HG03139 (cell line): ENCODE measurements at regions not wholly inside any gene's neighbourhood (a gene's known extent, or its start where the extent isn't known, plus 50 kb on each side); places are given as distances from the start of the nearest gene placed in this dataset.
"Not testable (repeated sequence)": the region's sequence is repeated elsewhere in the genome, so short reads cannot be mapped to it uniquely, and the experiment has no call there.

Experiments used
- ATAC-seq: cut with Tn5 transposase; IDR thresholded peaks from one replicate; pipeline ENCODE4 v1.9.1; 2021; ENCODE audit not compliant: unreplicated experiment

- not testable (repeated sequence) for ATAC-seq
Observed at GRCh38 chr1:120465900-120466299, 51.1 kb downstream of the NBPF8 start.

- ATAC-seq, result not testable (repeated sequence)
Observed at GRCh38 chr1:120477663-120478062, 62.8 kb downstream of the NBPF8 start.

GRCh38 chr1:120478400-120478799 lies 63.6 kb downstream of the NBPF8 start:
- not testable (repeated sequence) for ATAC-seq

GRCh38 chr1:120487542-120487941 lies 72.7 kb downstream of the NBPF8 start:
- not testable (repeated sequence) for ATAC-seq

GRCh38 chr1:120489217-120489616 lies 74.4 kb downstream of the NBPF8 start:
- ATAC-seq, result not testable (repeated sequence)

- ATAC-seq, result not testable (repeated sequence)
Observed at GRCh38 chr1:120497145-120497544, 82.3 kb downstream of the NBPF8 start.

GRCh38 chr1:120503284-120503683 lies 88.4 kb downstream of the NBPF8 start:
- not testable (repeated sequence) for ATAC-seq

- ATAC-seq, result not testable (repeated sequence)
Observed at GRCh38 chr1:120506352-120506751, 91.5 kb downstream of the NBPF8 start.

GRCh38 chr1:120508351-120508750 lies 93.5 kb downstream of the NBPF8 start:
- ATAC-seq, result not testable (repeated sequence)

GRCh38 chr1:120509258-120509657 lies 94.4 kb downstream of the NBPF8 start:
- ATAC-seq, result not testable (repeated sequence)

GRCh38 chr1:120513099-120513498 lies 98.3 kb downstream of the NBPF8 start:
- not testable (repeated sequence) for ATAC-seq

- not testable (repeated sequence) for ATAC-seq
Observed at GRCh38 chr1:120513531-120513930, 98.7 kb downstream of the NBPF8 start.

- not testable (repeated sequence) for ATAC-seq
Observed at GRCh38 chr1:120519196-120519595, 104.4 kb downstream of the NBPF8 start.

GRCh38 chr1:120524416-120524815 lies 109.6 kb downstream of the NBPF8 start:
- ATAC-seq, result not testable (repeated sequence)

GRCh38 chr1:120525386-120525785 lies 110.6 kb downstream of the NBPF8 start:
- not testable (repeated sequence) for ATAC-seq

GRCh38 chr1:120529475-120530089 lies 114.7 kb downstream of the NBPF8 start:
- ATAC-seq, result not testable (repeated sequence)

GRCh38 chr1:120531455-120531854 lies 116.6 kb downstream of the NBPF8 start:
- ATAC-seq, result not testable (repeated sequence)

GRCh38 chr1:120534361-120535047 lies 119.7 kb downstream of the NBPF8 start:
- ATAC-seq, result peak; percentile 62

GRCh38 chr1:120535052-120535451 lies 120.2 kb downstream of the NBPF8 start:
- ATAC-seq, result peak; percentile 56

GRCh38 chr1:120541394-120541793 lies 126.6 kb downstream of the NBPF8 start:
- ATAC-seq, result not testable (repeated sequence)

- ATAC-seq, result not testable (repeated sequence)
Observed at GRCh38 chr1:120542365-120542764, 127.5 kb downstream of the NBPF8 start.

- ATAC-seq, result not testable (repeated sequence)
Observed at GRCh38 chr1:120542940-120543339, 128.1 kb downstream of the NBPF8 start.
